ENCODE measurements at regions not wholly inside any gene's neighbourhood (a gene's known extent, or its start where the extent isn't known, plus 50 kb on each side); places are given as distances from the start of the nearest gene placed in this dataset.

- H3K4me3 ChIP-seq (ENCODE audit: low read depth, low read length), result no peak overlapping the region
- TF ChIP-seq CTCF (IDR thresholded peaks at IDR 0.05; ENCODE audit: low read depth, low read length), result no peak
Measured at GRCh38 chr5:28217695-28218094, 1179.3 kb upstream of the CDH9 start.

- no peak overlapping the region for H3K4me3 ChIP-seq (ENCODE audit: low read depth, low read length)
- TF ChIP-seq CTCF (IDR thresholded peaks at IDR 0.05; ENCODE audit: low read depth, low read length), result no peak
Measured at GRCh38 chr5:28216939-28217360, 1178.6 kb upstream of the CDH9 start.

- TF ChIP-seq CTCF (IDR thresholded peaks at IDR 0.05; ENCODE audit: low read depth, low read length), result no peak
- H3K4me3 ChIP-seq (ENCODE audit: low read depth, low read length), result no peak overlapping the region
Measured at GRCh38 chr5:28215091-28215490, 1176.7 kb upstream of the CDH9 start.

- no peak overlapping the region for H3K4me3 ChIP-seq (ENCODE audit: low read depth, low read length)
- TF ChIP-seq CTCF (IDR thresholded peaks at IDR 0.05; ENCODE audit: low read depth, low read length), result no peak
Measured at GRCh38 chr5:28214292-28214691, 1175.9 kb upstream of the CDH9 start.

- H3K4me3 ChIP-seq (ENCODE audit: low read depth, low read length), result no peak overlapping the region
- TF ChIP-seq CTCF (IDR thresholded peaks at IDR 0.05; ENCODE audit: low read depth, low read length), result no peak
Measured at GRCh38 chr5:28208356-28208755, 1170.0 kb upstream of the CDH9 start.

- no peak overlapping the region for H3K4me3 ChIP-seq (ENCODE audit: low read depth, low read length)
- TF ChIP-seq CTCF (IDR thresholded peaks at IDR 0.05; ENCODE audit: low read depth, low read length), result no peak
Measured at GRCh38 chr5:28190011-28190410, 1151.6 kb upstream of the CDH9 start.

- no peak for TF ChIP-seq CTCF (IDR thresholded peaks at IDR 0.05; ENCODE audit: low read depth, low read length)
- H3K4me3 ChIP-seq (ENCODE audit: low read depth, low read length), result no peak overlapping the region
Measured at GRCh38 chr5:28174691-28175090, 1136.3 kb upstream of the CDH9 start.

Data from WI38 (cell line).